Small intestine (tissue), 7 donors: ENCODE measurements at regions not wholly inside any gene's neighbourhood (a gene's known extent, or its start where the extent isn't known, plus 50 kb on each side); places are given as distances from the start of the nearest gene placed in this dataset.

ENCODE experiments used
- DNase-seq, 2 donors: peaks; one replicate each; pipeline versions ENCODE4 v3.0.0 to v3.0.0-alpha.2; 2013
- FAIRE-seq: peaks from 2 replicates; lab custom pipeline; 2012; peaks lifted over from hg19 to GRCh38; lab: Jason Lieb, UNC
- H3K27ac ChIP-seq, 3 donors: one replicate each; pipeline ENCODE4 v1.5.1; 2013; ENCODE audit warnings: low read length in 2 of 3, mild to moderate bottlenecking in 2 of 3, control low read depth in 1 of 3, inconsistent platforms in 1 of 3, low read depth in 1 of 3, moderate library complexity in 1 of 3
- H3K27me3 ChIP-seq, 3 donors: one replicate each; pipeline ENCODE4 v1.6.1; 2013; ENCODE audit warnings: low read length in 3 of 3, inconsistent platforms in 1 of 3; ENCODE audit not compliant: control insufficient read depth in 3 of 3, insufficient read depth in 3 of 3
- H3K36me3 ChIP-seq, 3 donors: one replicate each; pipeline ENCODE4 v1.6.1; 2013; ENCODE audit warnings: low read length in 3 of 3, inconsistent platforms in 1 of 3, low read depth in 1 of 3, mild to moderate bottlenecking in 1 of 3, moderate library complexity in 1 of 3; ENCODE audit not compliant: control insufficient read depth in 3 of 3, insufficient read depth in 2 of 3
- H3K4me1 ChIP-seq, 3 donors: one replicate each; pipeline ENCODE4 v1.6.1; 2013; ENCODE audit warnings: low read length in 2 of 3, inconsistent platforms in 1 of 3, low read depth in 1 of 3, mild to moderate bottlenecking in 1 of 3, moderate library complexity in 1 of 3; ENCODE audit not compliant: control insufficient read depth in 3 of 3, insufficient read depth in 2 of 3
- H3K4me3 ChIP-seq, 3 donors: one replicate each; pipeline ENCODE4 v1.5.1; 2013; ENCODE audit warnings: low read length in 3 of 3, control low read depth in 1 of 3, inconsistent platforms in 1 of 3, low read depth in 1 of 3, mild to moderate bottlenecking in 1 of 3, moderate library complexity in 1 of 3
- H3K9me3 ChIP-seq, 2 donors: one replicate each; pipeline ENCODE4 v1.6.1; 2013; ENCODE audit warnings: low read depth in 1 of 2, low read length in 1 of 2; ENCODE audit not compliant: control insufficient read depth in 2 of 2, insufficient read depth in 1 of 2
- WGBS, 3 donors: extraction: QIAGEN DNeasy Blood & Tissue Kit; methylation state at CpG; one replicate each; pipeline ENCODE4 v1.1.7; 2013; 5-methylcytosine and 5-hydroxymethylcytosine counted together
- donor health status: healthy with polysubstance abuse.
- donor health status: control.
- donor health status: control.
- donor health status: Bipolar disorder and iron deficiency.
- donor health status: healthy.

GRCh38 chr12:3431686-3432085, 59.3 kb upstream of the PRMT8 start:
- H3K27ac ChIP-seq = no peak overlapping the region
- no peaks in the 10 kb centered on the region for H3K27me3 ChIP-seq
- peaks cover 0 to 3% of the 10 kb centered on the region in 2 donors for H3K9me3 ChIP-seq
- H3K4me3 ChIP-seq = no peak overlapping the region
- DNase-seq (peak in 1 of 2 donors; percentile 6), FAIRE-seq (no peak)
- H3K4me1 ChIP-seq = no peaks in the 10 kb centered on the region
- 85 to 92% (median 89%) methylated on average over 4 of the region's 4 CpGs for WGBS, 3 donors
- H3K36me3 ChIP-seq = no peaks in the 10 kb centered on the region

DNA sequence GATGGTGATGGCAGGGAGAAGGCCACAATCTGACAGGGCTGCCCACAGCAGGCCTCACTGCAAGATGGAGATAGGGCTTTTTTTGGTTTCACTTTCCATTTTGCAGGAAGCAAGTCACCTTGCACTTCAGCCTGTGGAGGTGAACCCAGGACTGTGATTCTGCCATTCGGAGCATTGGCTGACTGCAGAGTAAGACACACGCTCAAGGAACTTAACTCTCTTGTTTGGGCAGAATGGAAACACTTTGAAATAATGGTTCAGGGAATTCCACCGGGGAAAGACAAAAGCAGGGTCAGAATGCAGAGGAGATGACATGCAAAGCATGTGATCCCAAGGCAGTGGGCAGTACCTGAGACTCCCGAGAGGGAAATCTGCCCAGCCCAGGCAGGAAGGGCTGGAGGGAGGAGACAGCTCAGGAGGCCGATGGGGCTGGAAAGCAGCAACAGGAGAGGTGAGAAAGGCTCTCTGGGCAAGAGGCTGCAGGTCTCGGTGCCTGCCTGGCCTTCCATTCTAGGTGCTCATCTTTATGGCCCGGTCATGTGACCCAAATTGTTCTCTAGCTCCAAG, 58.7 kb upstream of the PRMT8 start:
- Histone ChIP-seq H3K27ac (no peak overlapping the region), H3K4me1 (no peaks in the 10 kb centered on the region), H3K4me3 (no peak overlapping the region), H3K36me3 (no peaks in the 10 kb centered on the region), H3K27me3 (no peaks in the 10 kb centered on the region), H3K9me3 (peaks cover 0 to 3% of the 10 kb centered on the region in 2 donors)
- FAIRE-seq = no peak
- DNase-seq = peak; percentile 53 to 68
- 42 to 68% (median 66%) methylated on average over 7 of the region's 7 CpGs for WGBS, 3 donors

GRCh38 chr12:3432868-3433267, 58.1 kb upstream of the PRMT8 start:
- no peak overlapping the region for H3K27ac ChIP-seq
- peaks cover 0 to 3% of the 10 kb centered on the region in 2 donors for H3K9me3 ChIP-seq

DNA sequence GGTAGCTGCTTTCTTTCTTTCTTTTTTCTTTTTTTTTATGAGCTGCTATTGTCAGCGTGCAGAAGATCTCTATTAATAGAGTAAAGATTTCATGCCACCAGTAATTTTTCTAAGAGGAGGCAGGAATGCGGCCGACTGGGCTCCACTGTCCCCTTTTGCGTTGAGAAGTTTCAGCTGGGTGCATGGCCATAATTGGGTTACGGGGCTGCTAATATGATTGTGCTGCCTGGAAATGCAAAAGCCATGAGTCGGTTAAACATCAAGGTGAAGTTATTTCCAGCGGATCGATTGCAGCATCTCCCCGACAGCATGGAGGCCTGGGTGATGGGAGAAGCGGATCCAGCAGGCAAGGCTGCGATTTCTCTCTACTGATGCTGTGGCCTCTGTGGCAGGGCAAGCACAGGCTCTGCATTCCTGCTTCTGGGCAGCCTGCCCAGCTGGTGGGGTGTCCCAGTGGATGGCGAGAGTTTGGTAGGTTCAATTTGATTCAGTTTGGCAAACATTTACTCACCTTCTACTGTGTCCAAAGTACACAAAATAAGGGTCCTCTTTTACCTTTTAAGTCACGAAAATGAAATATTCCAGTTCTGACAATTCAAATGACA, 54.4 kb upstream of the PRMT8 start:
- no peak for FAIRE-seq

More at GRCh38 chr12:3432868-3433267, 58.1 kb upstream of the PRMT8 start:
- H3K27me3 ChIP-seq = no peaks in the 10 kb centered on the region
- H3K4me3 ChIP-seq = no peak overlapping the region
- H3K36me3 ChIP-seq = no peaks in the 10 kb centered on the region
- no peaks in the 10 kb centered on the region for H3K4me1 ChIP-seq
- no peak for DNase-seq
- FAIRE-seq = no peak
- 61 to 80% (median 76%) methylated on average over 4 of the region's 4 CpGs for WGBS, 3 donors

DNA sequence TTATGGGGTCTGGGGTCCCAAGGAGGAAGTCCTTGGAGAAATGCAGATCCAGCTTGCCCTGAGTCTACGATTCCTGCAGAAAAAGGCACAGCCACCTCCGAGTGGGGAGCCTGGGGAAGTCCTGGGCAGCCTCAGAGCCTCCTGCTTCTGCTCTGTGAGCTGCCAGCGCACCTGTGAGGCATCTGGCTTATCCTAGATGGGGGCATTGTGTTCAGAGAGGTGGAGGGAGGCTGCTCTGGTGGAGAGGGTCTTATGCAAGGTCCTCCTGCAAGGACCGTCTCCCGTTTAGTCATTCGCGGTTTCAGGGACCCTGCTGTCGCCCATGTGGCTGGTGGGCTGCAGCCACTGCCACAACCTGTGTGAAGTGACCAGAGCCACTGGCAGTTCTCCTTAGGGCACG, 53.0 kb upstream of the PRMT8 start:
- H3K36me3 ChIP-seq = no peaks in the 10 kb centered on the region
- no peak overlapping the region for H3K4me3 ChIP-seq
- WGBS, 3 donors = 83 to 89% (median 87%) methylated on average over 9 of the region's 9 CpGs
- no peaks in the 10 kb centered on the region for H3K9me3 ChIP-seq
- no peak overlapping the region for H3K27ac ChIP-seq
- no peak for FAIRE-seq
- DNase-seq = no peak
- no peaks in the 10 kb centered on the region for H3K27me3 ChIP-seq
- no peaks in the 10 kb centered on the region for H3K4me1 ChIP-seq

More for the DNA sequence above, 54.4 kb upstream of the PRMT8 start:
- H3K4me1 ChIP-seq = no peaks in the 10 kb centered on the region
- H3K27me3 ChIP-seq = no peaks in the 10 kb centered on the region
- 68 to 80% (median 71%) methylated on average over 13 of the region's 13 CpGs for WGBS, 3 donors
- no peak overlapping the region for H3K4me3 ChIP-seq
- no peak for DNase-seq
- no peaks in the 10 kb centered on the region for H3K36me3 ChIP-seq
- H3K9me3 ChIP-seq = no peaks in the 10 kb centered on the region
- no peak overlapping the region for H3K27ac ChIP-seq

- Histone ChIP-seq H3K27me3 (no peaks in the 10 kb centered on the region), H3K4me3 (no peak overlapping the region), H3K27ac (no peak overlapping the region), H3K9me3 (no peaks in the 10 kb centered on the region), H3K36me3 (no peaks in the 10 kb centered on the region), H3K4me1 (no peaks in the 10 kb centered on the region)
- no peak for FAIRE-seq
- DNase-seq = no peak
- 79 to 81% (median 80%) methylated on average over 6 of the region's 6 CpGs for WGBS, 3 donors
Measured at GRCh38 chr12:3438401-3438800, 52.6 kb upstream of the PRMT8 start.
